ES-I3 (cell line): ENCODE measurements at regions not wholly inside any gene's neighbourhood (a gene's known extent, or its start where the extent isn't known, plus 50 kb on each side); places are given as distances from the start of the nearest gene placed in this dataset.

Experiments used
- H3K36me3 ChIP-seq: 2 replicates; pipeline ENCODE4 v1.6.1; 2013; ENCODE audit warnings: mild to moderate bottlenecking, low read length, control low read depth, moderate library complexity; ENCODE audit not compliant: insufficient read depth
- H3K4me1 ChIP-seq: 2 replicates; pipeline ENCODE4 v1.6.1; 2013; ENCODE audit warnings: mild to moderate bottlenecking, control low read depth, low read length; ENCODE audit not compliant: insufficient read depth
- H3K9ac ChIP-seq: 2 replicates; pipeline ENCODE4 v1.6.1; 2013; ENCODE audit warnings: low read depth, mild to moderate bottlenecking, low read length, moderate library complexity
- H3K9me3 ChIP-seq: 2 replicates; pipeline ENCODE4 v1.6.1; 2013; ENCODE audit warnings: mild to moderate bottlenecking, low read length, moderate library complexity; ENCODE audit not compliant: control insufficient read depth, insufficient read depth

DNA sequence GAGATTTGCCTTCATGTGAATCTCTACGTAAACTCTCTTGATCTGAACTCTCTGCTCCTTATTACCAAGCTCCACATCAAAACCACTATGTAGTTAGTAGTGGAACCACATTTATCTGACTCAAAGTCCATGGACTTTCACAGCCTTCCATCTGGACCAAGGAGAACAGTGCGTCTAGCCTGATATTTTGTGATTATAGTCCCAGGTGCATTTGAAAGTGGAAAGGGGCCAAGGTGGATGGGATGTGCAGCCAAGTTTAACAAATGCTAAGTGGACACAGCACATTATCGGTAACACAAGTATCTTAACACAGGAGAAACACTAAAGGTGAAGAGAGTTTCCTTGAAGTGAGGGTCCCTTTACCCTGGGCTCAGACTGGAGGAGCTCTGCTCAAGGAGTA lies 281.2 kb upstream of the SGK1 start:
- H3K36me3 ChIP-seq = no peaks in the 10 kb centered on the region
- peaks cover 3% of the 10 kb centered on the region; the same call in 1 of the 2 replicates for H3K9me3 ChIP-seq
- no peaks in the 10 kb centered on the region for H3K4me1 ChIP-seq
- no peak overlapping the region for H3K9ac ChIP-seq

- Histone ChIP-seq H3K9me3 (peaks cover 3% of the 10 kb centered on the region; the same call in 1 of the 2 replicates), H3K36me3 (no peaks in the 10 kb centered on the region), H3K4me1 (no peaks in the 10 kb centered on the region), H3K9ac (no peak overlapping the region)
These were observed 278.3 kb upstream of the SGK1 start for GRCh38 chr6:134596191-134596590.

- Histone ChIP-seq H3K36me3 (no peaks in the 10 kb centered on the region), H3K9me3 (0 out of 2 replicates have a peak, but pooled peaks cover 3% of the 10 kb centered on the region)
These were observed 277.0 kb upstream of the SGK1 start for GRCh38 chr6:134594881-134595280.

GRCh38 chr6:134593887-134594286 lies 276.0 kb upstream of the SGK1 start:
- H3K36me3 ChIP-seq = no peaks in the 10 kb centered on the region
- 0 out of 2 replicates have a peak, but pooled peaks cover 2% of the 10 kb centered on the region for H3K9me3 ChIP-seq
- 0 out of 2 replicates have a peak, but pooled peaks cover 7% of the 10 kb centered on the region for H3K4me1 ChIP-seq
- no peak overlapping the region for H3K9ac ChIP-seq

More at GRCh38 chr6:134594881-134595280, 277.0 kb upstream of the SGK1 start:
- Histone ChIP-seq H3K9ac (no peak overlapping the region), H3K4me1 (0 out of 2 replicates have a peak, but pooled peaks cover 5% of the 10 kb centered on the region)

DNA sequence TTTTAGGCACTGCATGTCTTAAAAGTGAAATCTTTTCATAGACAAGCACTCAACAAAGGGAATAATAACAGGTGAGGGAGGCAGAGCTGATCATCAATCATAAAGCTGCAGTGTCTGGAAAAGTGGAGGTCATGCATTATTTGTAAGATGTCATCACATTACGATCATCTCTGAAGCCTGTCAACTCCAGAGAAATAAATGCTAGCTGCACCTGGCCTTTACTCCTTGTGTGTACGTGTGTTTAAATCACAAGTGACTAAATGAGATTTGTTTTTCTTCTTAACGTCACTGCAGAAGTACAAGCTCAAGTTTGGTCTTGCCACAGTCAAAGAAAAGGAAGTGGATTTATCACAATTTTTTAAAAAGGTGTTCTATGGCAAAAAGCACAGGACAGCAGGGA lies 275.5 kb upstream of the SGK1 start:
- Histone ChIP-seq H3K36me3 (no peaks in the 10 kb centered on the region), H3K9me3 (no peaks in the 10 kb centered on the region), H3K9ac (no peak overlapping the region), H3K4me1 (0 out of 2 replicates have a peak, but pooled peaks cover 7% of the 10 kb centered on the region)

DNA sequence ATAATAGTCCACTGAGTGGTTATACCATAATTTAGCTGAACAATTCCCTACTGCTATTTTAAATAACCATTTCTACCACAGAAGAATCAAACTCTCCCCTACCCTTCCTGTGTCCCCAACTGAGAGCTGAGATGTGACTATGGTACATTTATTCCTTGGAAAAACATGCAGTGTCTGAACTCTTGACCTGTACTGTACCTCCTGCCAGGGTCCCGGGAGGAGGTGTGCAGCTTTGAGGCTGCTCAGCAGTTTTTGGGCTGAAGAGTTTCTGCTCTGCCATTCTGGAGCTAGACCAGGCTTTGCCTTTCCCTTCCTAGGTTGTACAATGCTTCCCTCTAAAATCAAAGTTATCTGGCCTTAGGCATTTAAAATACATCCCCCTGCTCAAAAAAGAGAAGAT lies 275.1 kb upstream of the SGK1 start:
- no peaks in the 10 kb centered on the region for H3K9me3 ChIP-seq
- H3K4me1 ChIP-seq = 0 out of 2 replicates have a peak, but pooled peaks cover 7% of the 10 kb centered on the region
- no peak overlapping the region for H3K9ac ChIP-seq
- no peaks in the 10 kb centered on the region for H3K36me3 ChIP-seq

- Histone ChIP-seq H3K9me3 (no peaks in the 10 kb centered on the region), H3K4me1 (peaks cover 9% of the 10 kb centered on the region; the same call in 1 of the 2 replicates), H3K9ac (no peak overlapping the region), H3K36me3 (no peaks in the 10 kb centered on the region)
These were observed 272.5 kb upstream of the SGK1 start for GRCh38 chr6:134590449-134590848.

DNA sequence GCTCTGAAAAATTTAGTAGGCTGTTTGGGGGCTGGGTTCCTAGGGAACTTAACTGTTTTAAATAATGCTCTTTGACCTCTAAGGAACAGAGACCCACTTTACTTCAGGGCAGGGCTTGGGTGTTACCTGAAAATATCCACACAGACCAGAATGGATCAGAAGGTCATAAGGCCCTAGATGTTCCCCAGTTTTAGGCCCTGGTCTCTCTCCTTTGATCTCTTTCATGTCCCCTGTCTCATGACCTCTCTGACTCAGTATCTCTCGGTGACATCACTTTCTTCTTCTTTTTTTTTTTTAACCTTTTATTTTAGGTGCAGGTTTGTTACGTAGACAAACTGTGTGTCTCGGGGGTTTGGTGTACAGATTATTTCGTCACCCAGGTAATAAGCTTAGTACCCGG lies 272.1 kb upstream of the SGK1 start:
- peaks cover 13% of the 10 kb centered on the region; the same call in 1 of the 2 replicates for H3K4me1 ChIP-seq
- H3K9me3 ChIP-seq = no peaks in the 10 kb centered on the region
- H3K36me3 ChIP-seq = no peaks in the 10 kb centered on the region
- no peak overlapping the region for H3K9ac ChIP-seq

DNA sequence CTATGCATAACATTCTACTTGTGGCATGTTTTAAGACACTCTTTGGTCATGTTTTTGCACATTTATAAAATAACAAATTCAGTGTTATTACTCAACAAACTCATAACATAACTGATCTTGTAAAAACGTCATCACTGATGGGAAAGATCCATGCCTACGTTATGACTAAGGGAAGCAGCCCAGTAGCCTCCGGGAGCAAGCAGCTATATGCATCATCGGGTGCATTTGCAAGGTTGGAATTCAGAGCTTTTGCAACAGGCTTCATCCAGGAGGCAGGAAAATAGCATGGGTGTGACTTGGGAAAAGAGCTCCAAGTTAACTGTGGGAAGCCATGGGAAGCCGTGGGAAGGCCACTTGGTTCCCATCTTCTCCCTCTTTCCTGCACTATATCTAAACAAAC lies 271.6 kb upstream of the SGK1 start:
- Histone ChIP-seq H3K4me1 (peaks cover 15% of the 10 kb centered on the region; the same call in 1 of the 2 replicates), H3K9ac (no peak overlapping the region), H3K36me3 (no peaks in the 10 kb centered on the region), H3K9me3 (no peaks in the 10 kb centered on the region)

- Histone ChIP-seq H3K36me3 (no peaks in the 10 kb centered on the region), H3K9me3 (no peaks in the 10 kb centered on the region), H3K4me1 (peaks cover 15% of the 10 kb centered on the region; the same call in 1 of the 2 replicates), H3K9ac (no peak overlapping the region)
These were observed 270.4 kb upstream of the SGK1 start for GRCh38 chr6:134588267-134588666.

GRCh38 chr6:134585517-134585873 lies 267.6 kb upstream of the SGK1 start:
- Histone ChIP-seq H3K4me1 (peaks cover 15% of the 10 kb centered on the region; the same call in 1 of the 2 replicates), H3K36me3 (no peaks in the 10 kb centered on the region), H3K9me3 (no peaks in the 10 kb centered on the region), H3K9ac (no peak overlapping the region)

GRCh38 chr6:134584847-134585516 lies 267.1 kb upstream of the SGK1 start:
- Histone ChIP-seq H3K36me3 (no peaks in the 10 kb centered on the region), H3K9ac (no peak overlapping the region), H3K9me3 (no peaks in the 10 kb centered on the region), H3K4me1 (peaks cover 11% of the 10 kb centered on the region; the same call in 1 of the 2 replicates)

DNA sequence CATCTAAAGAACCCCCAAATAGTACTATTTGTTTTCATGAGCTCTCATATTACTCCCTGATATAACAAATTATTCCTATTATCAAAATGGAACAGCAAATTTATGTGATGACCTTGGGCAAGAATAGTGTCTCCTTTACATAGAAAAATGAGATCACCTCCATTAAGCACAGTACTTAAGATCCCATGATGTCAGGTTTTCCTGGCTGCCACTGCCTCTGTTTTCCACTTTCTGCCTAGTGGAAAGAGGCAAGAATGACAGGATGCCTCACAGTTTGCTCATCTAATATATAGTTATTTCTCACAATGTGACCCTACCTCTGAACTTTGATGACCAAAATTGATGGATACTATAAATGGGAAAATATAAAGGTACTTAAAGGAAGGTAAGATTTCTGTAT lies 260.1 kb upstream of the SGK1 start:
- H3K9ac ChIP-seq = no peak overlapping the region
- H3K36me3 ChIP-seq = no peaks in the 10 kb centered on the region
- no peaks in the 10 kb centered on the region for H3K4me1 ChIP-seq
- H3K9me3 ChIP-seq = no peaks in the 10 kb centered on the region

GRCh38 chr6:134575221-134575620 lies 257.3 kb upstream of the SGK1 start:
- Histone ChIP-seq H3K9me3 (no peaks in the 10 kb centered on the region), H3K36me3 (no peaks in the 10 kb centered on the region)

DNA sequence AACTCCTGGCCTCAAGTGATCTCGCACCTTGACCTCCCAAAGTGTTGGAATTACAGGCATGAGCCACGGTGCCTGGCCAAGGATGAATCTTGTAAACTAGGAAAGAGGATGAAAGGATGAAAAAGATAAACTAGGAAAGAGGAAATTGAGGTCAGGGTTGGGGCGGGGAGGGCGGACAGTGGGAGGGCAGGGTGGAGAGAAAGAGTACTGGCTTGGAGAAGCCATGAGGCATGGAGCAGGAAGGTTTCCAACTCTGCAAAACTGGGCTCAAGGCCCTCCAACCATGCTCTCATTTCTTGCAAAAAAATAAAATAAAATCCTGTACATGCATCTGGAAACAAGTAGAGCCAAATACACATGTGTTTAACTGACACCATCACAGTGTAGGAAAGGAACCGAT lies 256.6 kb upstream of the SGK1 start:
- H3K9ac ChIP-seq = no peak overlapping the region
- no peaks in the 10 kb centered on the region for H3K9me3 ChIP-seq
- H3K4me1 ChIP-seq = no peaks in the 10 kb centered on the region
- no peaks in the 10 kb centered on the region for H3K36me3 ChIP-seq

More at GRCh38 chr6:134575221-134575620, 257.3 kb upstream of the SGK1 start:
- Histone ChIP-seq H3K4me1 (no peaks in the 10 kb centered on the region), H3K9ac (no peak overlapping the region)
